ENCODE measurements at regions not wholly inside any gene's neighbourhood (a gene's known extent, or its start where the extent isn't known, plus 50 kb on each side); places are given as distances from the start of the nearest gene placed in this dataset.

DNA sequence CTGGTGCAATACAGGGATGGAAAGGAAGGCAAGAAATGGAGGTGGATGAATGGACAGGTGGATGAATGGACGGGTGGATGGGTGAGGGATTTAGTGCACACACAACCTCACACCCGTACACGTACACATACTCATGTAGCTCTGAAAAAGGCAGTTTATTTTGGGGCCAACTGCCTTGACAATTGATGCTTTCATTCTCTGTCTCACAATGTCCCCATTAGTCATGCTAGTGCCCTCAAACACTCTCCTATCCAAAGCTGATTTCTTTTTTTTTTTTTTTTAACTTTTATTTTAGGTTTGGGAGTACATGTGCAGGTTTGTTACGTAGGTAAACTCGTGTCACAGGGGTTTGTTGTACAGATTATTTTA, 495.0 kb downstream of the DMAC1 start:
- TF ChIP-seq, protein P1, sequence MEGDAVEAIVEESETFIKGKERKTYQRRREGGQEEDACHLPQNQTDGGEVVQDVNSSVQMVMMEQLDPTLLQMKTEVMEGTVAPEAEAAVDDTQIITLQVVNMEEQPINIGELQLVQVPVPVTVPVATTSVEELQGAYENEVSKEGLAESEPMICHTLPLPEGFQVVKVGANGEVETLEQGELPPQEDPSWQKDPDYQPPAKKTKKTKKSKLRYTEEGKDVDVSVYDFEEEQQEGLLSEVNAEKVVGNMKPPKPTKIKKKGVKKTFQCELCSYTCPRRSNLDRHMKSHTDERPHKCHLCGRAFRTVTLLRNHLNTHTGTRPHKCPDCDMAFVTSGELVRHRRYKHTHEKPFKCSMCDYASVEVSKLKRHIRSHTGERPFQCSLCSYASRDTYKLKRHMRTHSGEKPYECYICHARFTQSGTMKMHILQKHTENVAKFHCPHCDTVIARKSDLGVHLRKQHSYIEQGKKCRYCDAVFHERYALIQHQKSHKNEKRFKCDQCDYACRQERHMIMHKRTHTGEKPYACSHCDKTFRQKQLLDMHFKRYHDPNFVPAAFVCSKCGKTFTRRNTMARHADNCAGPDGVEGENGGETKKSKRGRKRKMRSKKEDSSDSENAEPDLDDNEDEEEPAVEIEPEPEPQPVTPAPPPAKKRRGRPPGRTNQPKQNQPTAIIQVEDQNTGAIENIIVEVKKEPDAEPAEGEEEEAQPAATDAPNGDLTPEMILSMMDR (IDR thresholded peaks at IDR 0.05; ENCODE audit: insufficient read depth, low read depth, low read length), result no peak
- no peak for DNase-seq (ENCODE audit: low read depth)
- ChIA-PET POLR2A (no interaction called here), CTCF (interaction anchor here (0.7 kb wide), 1 partner anchor 1282 kb away, joined by 3 read pairs; no protein-coding TSS in a partner anchor)
- no peaks in the 10 kb centered on the region for H3K36me3 ChIP-seq (ENCODE audit: control insufficient read depth, insufficient read depth, low read length)
- H3K27me3 ChIP-seq (ENCODE audit: control insufficient read depth, insufficient read depth, low read length), result no peaks in the 10 kb centered on the region
- H3K4me3 ChIP-seq (ENCODE audit: low read depth, low read length), result no peak overlapping the region

DNA sequence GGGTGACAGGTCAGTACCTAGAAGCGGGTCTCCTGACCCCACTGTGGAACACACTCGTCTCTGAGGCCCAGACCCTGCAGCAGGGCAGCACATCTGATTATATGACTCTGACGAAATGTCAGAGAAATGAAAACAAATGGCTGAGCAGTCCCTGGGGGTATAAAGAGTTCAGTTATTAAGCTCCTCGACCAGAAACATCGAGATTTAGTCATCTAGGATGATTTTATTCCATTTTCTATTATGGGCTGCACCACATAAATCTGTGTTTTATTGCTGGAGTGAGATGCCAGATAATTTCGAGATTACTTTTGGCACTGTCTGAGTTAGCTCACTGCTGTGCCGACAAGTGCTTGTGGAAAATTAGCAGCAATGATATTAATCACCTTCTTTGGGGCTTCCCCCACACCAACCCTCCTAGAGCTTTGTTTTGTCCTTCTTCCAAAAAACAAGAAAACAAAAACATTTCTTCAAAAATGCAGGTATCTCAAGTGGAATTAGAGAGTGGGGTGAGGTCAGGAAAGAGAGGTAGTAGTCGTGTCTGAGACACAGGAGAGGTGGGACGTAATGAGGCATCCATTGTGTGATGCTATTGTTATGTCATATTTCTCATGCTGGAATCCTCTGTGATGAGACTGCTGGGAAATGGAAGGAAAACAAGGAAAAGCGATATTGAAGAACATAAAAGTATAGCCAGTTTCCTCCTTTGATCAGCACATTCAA, 495.5 kb downstream of the DMAC1 start:
- ChIA-PET CTCF (interaction anchor here (0.7 kb wide), 1 partner anchor 1282 kb away, joined by 3 read pairs; no protein-coding TSS in a partner anchor), POLR2A (no interaction called here)
- no peak for DNase-seq (ENCODE audit: low read depth)

DNA sequence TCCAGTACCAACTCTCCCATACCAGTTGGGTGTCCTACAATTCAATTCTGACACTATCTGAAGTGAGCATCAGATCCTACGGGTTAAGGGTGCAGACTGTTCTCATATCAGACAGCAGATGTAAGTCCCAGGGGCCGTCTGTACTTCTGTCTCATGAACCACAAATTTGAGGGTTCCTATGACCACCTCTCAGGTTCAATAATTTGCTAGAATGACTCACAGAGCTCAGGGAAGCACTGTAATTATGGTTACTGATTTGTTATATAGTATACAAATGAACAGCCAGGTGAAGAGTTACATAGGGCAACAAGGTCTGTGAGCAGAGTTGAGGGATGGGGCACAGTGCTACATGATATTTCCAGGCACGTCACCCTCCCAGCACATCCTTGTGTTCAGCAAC, 499.1 kb downstream of the DMAC1 start:
- no peak for DNase-seq (ENCODE audit: low read depth)
- CTCF ChIA-PET, result no interaction called here
- no peaks in the 10 kb centered on the region; the same call in 1 of the 2 replicates for H3K27me3 ChIP-seq (ENCODE audit: control insufficient read depth, insufficient read depth, low read length)
- no peak overlapping the region for H3K4me3 ChIP-seq (ENCODE audit: low read depth, low read length)
- POLR2A ChIA-PET, result no interaction called here
- TF ChIP-seq, protein P1 (IDR thresholded peaks at IDR 0.05; ENCODE audit: insufficient read depth, low read depth, low read length), result no peak
- H3K36me3 ChIP-seq (ENCODE audit: control insufficient read depth, insufficient read depth, low read length), result no peaks in the 10 kb centered on the region

More for the DNA sequence above, 495.5 kb downstream of the DMAC1 start:
- H3K4me3 ChIP-seq (ENCODE audit: low read depth, low read length), result no peak overlapping the region
- TF ChIP-seq, protein P1 (IDR thresholded peaks at IDR 0.05; ENCODE audit: insufficient read depth, low read depth, low read length), result no peak
- H3K36me3 ChIP-seq (ENCODE audit: control insufficient read depth, insufficient read depth, low read length), result no peaks in the 10 kb centered on the region
- no peaks in the 10 kb centered on the region for H3K27me3 ChIP-seq (ENCODE audit: control insufficient read depth, insufficient read depth, low read length)

DNA sequence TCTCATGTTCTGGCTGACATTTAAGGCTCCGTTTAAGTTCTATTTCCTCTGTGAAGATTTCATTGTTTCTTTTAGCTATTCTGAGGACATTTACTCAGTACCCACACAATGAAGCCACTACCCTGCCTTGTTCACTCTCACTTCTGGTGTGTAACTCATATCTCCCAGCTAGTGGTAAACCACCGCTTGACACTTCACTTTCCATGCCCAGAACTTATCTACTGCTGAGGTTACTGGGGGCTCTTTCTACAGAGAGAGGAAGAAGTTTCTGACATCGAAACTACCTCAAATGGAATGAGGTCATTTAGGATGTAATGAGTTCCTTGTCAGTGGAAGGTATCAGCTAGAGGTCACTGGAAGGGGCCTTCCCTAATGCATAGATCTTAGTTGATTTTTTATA, 501.5 kb downstream of the DMAC1 start:
- POLR2A ChIA-PET, result no interaction called here
- H3K27me3 ChIP-seq (ENCODE audit: control insufficient read depth, insufficient read depth, low read length), result no peaks in the 10 kb centered on the region; the same call in 1 of the 2 replicates
- no peak for DNase-seq (ENCODE audit: low read depth)

DNA sequence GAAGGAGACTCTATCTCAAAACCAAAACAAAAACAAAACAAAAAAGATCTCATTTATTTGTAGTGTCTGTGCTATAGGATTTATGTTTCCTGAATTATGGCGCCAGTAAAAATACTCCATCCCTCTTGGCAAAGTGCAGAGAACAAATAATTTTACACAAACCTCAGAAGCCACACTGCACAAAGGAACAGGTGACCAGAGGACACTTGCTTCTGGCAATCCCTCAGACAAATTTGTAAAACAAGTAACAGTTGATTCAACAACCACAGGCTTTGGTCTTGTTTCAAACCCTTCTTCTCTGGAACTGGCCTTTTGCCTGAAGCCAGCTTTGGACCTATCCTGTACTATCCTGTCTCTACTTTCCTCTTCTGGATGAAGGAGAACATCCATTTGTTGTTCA, 502.1 kb downstream of the DMAC1 start:
- DNase-seq (ENCODE audit: low read depth), result no peak
- TF ChIP-seq, protein P1 (IDR thresholded peaks at IDR 0.05; ENCODE audit: insufficient read depth, low read depth, low read length), result no peak
- Histone ChIP-seq H3K36me3 (ENCODE audit: control insufficient read depth, insufficient read depth, low read length) (no peaks in the 10 kb centered on the region), H3K27me3 (ENCODE audit: control insufficient read depth, insufficient read depth, low read length) (no peaks in the 10 kb centered on the region; the same call in 1 of the 2 replicates), H3K4me3 (ENCODE audit: low read depth, low read length) (no peak overlapping the region)
- ChIA-PET POLR2A (no interaction called here), CTCF (no interaction called here)

More for the DNA sequence above, 501.5 kb downstream of the DMAC1 start:
- CTCF ChIA-PET, result interaction anchor here (1.1 to 1.2 kb wide), 2 partner anchors 23 to 24 kb away, joined by 3 to 4 read pairs; no protein-coding TSS in a partner anchor
- H3K4me3 ChIP-seq (ENCODE audit: low read depth, low read length), result no peak overlapping the region
- H3K36me3 ChIP-seq (ENCODE audit: control insufficient read depth, insufficient read depth, low read length), result no peaks in the 10 kb centered on the region
- TF ChIP-seq, protein P1 (IDR thresholded peaks at IDR 0.05; ENCODE audit: insufficient read depth, low read depth, low read length), result no peak

Data from BJ (cell line).